ENCODE measurements at regions not wholly inside any gene's neighbourhood (a gene's known extent, or its start where the extent isn't known, plus 50 kb on each side); places are given as distances from the start of the nearest gene placed in this dataset.

- TF ChIP-seq GATA2 (CRISPR knock-in tag; IDR thresholded peaks at IDR 0.05): no peak
- TF ChIP-seq CTCF (IDR thresholded peaks at IDR 0.05): no peak
- TF ChIP-seq FOXJ3 (CRISPR knock-in tag; IDR thresholded peaks at IDR 0.05): no peak
- no peak for TF ChIP-seq TEAD4 (IDR thresholded peaks at IDR 0.05; ENCODE audit: borderline replicate concordance, insufficient read depth)
- TF ChIP-seq FOSL2 (IDR thresholded peaks at IDR 0.05; ENCODE audit: borderline replicate concordance, low read depth): no peak
- no peak for TF ChIP-seq POLR2AphosphoS5 (IDR thresholded peaks at IDR 0.05; ENCODE audit: low read depth, low read length)
- no peak for TF ChIP-seq PBX3 (IDR thresholded peaks at IDR 0.05)
These were observed 372.9 kb downstream of the EN1 start for GRCh38 chr2:118474541-118474920.
